ENCODE measurements at regions not wholly inside any gene's neighbourhood (a gene's known extent, or its start where the extent isn't known, plus 50 kb on each side); places are given as distances from the start of the nearest gene placed in this dataset.

GRCh38 chr14:61972711-61973110 lies 210.5 kb downstream of the SNAPC1 start:
- Histone ChIP-seq H3K9ac (ENCODE audit: insufficient read depth, low read depth, low read length) (no peak overlapping the region), H3K4me3 (replicated peaks in 1 of 3; ENCODE audit: insufficient read depth in 1 of 3, low read depth in 2 of 3, low read length in 3 of 3) (no peak overlapping the region), H3K27ac (ENCODE audit: extremely low read length, insufficient read depth, low read length) (no peak overlapping the region), H4K20me1 (ENCODE audit: insufficient read depth, low read length) (no peaks in the 10 kb centered on the region), H3K9me3 (ENCODE audit: low read length) (peaks cover 15% of the 10 kb centered on the region; the same call in 1 of the 2 replicates), H3K79me2 (ENCODE audit: insufficient read depth, low read length) (no peaks in the 10 kb centered on the region), H3K4me1 (ENCODE audit: insufficient read depth, low read length) (no peaks in the 10 kb centered on the region), H3K4me2 (ENCODE audit: low read depth, low read length) (no peak overlapping the region), H2AFZ (ENCODE audit: low read length) (no peak overlapping the region), H3K27me3 (ENCODE audit: control insufficient read depth in 1 of 2, insufficient read depth in 2 of 2, low read length in 2 of 2) (no peaks in the 10 kb centered on the region), H3K36me3 (replicated peaks in 1 of 2; ENCODE audit: control insufficient read depth in 1 of 2, insufficient read depth in 2 of 2, low read length in 2 of 2) (no peaks in the 10 kb centered on the region)
- BruUV-seq (replicated peaks) = no TSS peak
- in situ Hi-C loops (cut with HindIII; ENCODE audit: extremely low pct_ligation_motif_present, low pct_unique_long_range_greater_than_20kb) (no loop called here), intact Hi-C loops (cut with micrococcal nuclease; ENCODE audit: unreplicated experiment) (no loop called here)
- ATAC-seq (no peak), FAIRE-seq (no peak), DNase-seq (ENCODE audit: low spot score) (no peak)
- no peak for TF ChIP-seq FOXK2 (IDR thresholded peaks at IDR 0.05)
- TF ChIP-seq ZBTB4 (CRISPR knock-in tag; IDR thresholded peaks at IDR 0.05; ENCODE audit: borderline replicate concordance) = no peak
- 0% methylated on average over 3 of the region's 3 CpGs for WGBS (ENCODE audit: low lambda C conversion rate)
- CTCF ChIA-PET (ENCODE audit: low intra/inter-chr PET ratio, low total read pairs) = no interaction called here
- POLR2A ChIA-PET = no interaction called here

GRCh38 chr14:61973981-61974380 lies 211.8 kb downstream of the SNAPC1 start:
- BruUV-seq (replicated peaks) = no TSS peak
- CTCF ChIA-PET (ENCODE audit: low intra/inter-chr PET ratio, low total read pairs) = no interaction called here
- Histone ChIP-seq H3K79me2 (ENCODE audit: insufficient read depth, low read length) (no peaks in the 10 kb centered on the region), H3K4me2 (ENCODE audit: low read depth, low read length) (no peak overlapping the region), H3K4me3 (replicated peaks in 1 of 3; ENCODE audit: insufficient read depth in 1 of 3, low read depth in 2 of 3, low read length in 3 of 3) (no peak overlapping the region), H3K4me1 (ENCODE audit: insufficient read depth, low read length) (no peaks in the 10 kb centered on the region), H3K9me3 (ENCODE audit: low read length) (peaks cover 15% of the 10 kb centered on the region; the same call in 1 of the 2 replicates), H3K27me3 (ENCODE audit: control insufficient read depth in 1 of 2, insufficient read depth in 2 of 2, low read length in 2 of 2) (no peaks in the 10 kb centered on the region), H2AFZ (ENCODE audit: low read length) (no peak overlapping the region), H4K20me1 (ENCODE audit: insufficient read depth, low read length) (no peaks in the 10 kb centered on the region), H3K9ac (ENCODE audit: insufficient read depth, low read depth, low read length) (no peak overlapping the region), H3K27ac (ENCODE audit: extremely low read length, insufficient read depth, low read length) (no peak overlapping the region), H3K36me3 (replicated peaks in 1 of 2; ENCODE audit: control insufficient read depth in 1 of 2, insufficient read depth in 2 of 2, low read length in 2 of 2) (no peaks in the 10 kb centered on the region)
- DNase-seq (ENCODE audit: low spot score) (no peak), FAIRE-seq (no peak), ATAC-seq (no peak)
- in situ Hi-C loops (cut with HindIII; ENCODE audit: extremely low pct_ligation_motif_present, low pct_unique_long_range_greater_than_20kb) = no loop called here
- intact Hi-C loops (cut with micrococcal nuclease; ENCODE audit: unreplicated experiment) = no loop called here
- TF ChIP-seq NONO (IDR thresholded peaks at IDR 0.05) (no peak), NONO (CRISPR knock-in tag; conservative IDR thresholded peaks at IDR 0.05) (no peak), ZNF234 (CRISPR knock-in tag; conservative IDR thresholded peaks at IDR 0.05) (no peak), TMF1 (CRISPR knock-in tag; IDR thresholded peaks at IDR 0.05; ENCODE audit: low read depth) (no peak), ZNF24 (IDR thresholded peaks at IDR 0.05) (no peak), CENPBD1 (CRISPR knock-in tag; IDR thresholded peaks at IDR 0.05; ENCODE audit: borderline replicate concordance, low read depth) (no peak), PCBP2 (optimal IDR thresholded peaks at IDR 0.05; ENCODE audit: low read depth, low read length, poor library complexity, severe bottlenecking) (no peak), HDAC1 (CRISPR knock-in tag; IDR thresholded peaks at IDR 0.05) (no peak), SP140L (CRISPR knock-in tag; IDR thresholded peaks at IDR 0.05; ENCODE audit: borderline replicate concordance) (no peak), ZNF331 (CRISPR knock-in tag; IDR thresholded peaks at IDR 0.05) (no peak)
- TF ChIP-seq, protein P1, sequence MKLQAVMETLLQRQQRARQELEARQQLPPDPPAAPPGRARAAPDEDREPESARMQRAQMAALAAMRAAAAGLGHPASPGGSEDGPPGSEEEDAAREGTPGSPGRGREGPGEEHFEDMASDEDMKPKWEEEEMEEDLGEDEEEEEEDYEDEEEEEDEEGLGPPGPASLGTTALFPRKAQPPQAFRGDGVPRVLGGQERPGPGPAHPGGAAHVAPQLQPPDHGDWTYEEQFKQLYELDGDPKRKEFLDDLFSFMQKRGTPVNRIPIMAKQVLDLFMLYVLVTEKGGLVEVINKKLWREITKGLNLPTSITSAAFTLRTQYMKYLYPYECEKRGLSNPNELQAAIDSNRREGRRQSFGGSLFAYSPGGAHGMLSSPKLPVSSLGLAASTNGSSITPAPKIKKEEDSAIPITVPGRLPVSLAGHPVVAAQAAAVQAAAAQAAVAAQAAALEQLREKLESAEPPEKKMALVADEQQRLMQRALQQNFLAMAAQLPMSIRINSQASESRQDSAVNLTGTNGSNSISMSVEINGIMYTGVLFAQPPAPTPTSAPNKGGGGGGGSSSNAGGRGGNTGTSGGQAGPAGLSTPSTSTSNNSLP (IDR thresholded peaks at IDR 0.05; ENCODE audit: low read depth, low read length) = no peak
- 56% methylated on average over 5 of the region's 5 CpGs for WGBS (ENCODE audit: low lambda C conversion rate)
- POLR2A ChIA-PET = no interaction called here

Measured in HepG2 (cell line).